ENCODE measurements at regions not wholly inside any gene's neighbourhood (a gene's known extent, or its start where the extent isn't known, plus 50 kb on each side); places are given as distances from the start of the nearest gene placed in this dataset.

- no peak for TF ChIP-seq PATZ1 (CRISPR knock-in tag; IDR thresholded peaks at IDR 0.05; ENCODE audit: borderline replicate concordance)
- TF ChIP-seq CREB5 (CRISPR knock-in tag; IDR thresholded peaks at IDR 0.05; ENCODE audit: low read depth), result no peak
- no peak for TF ChIP-seq ARNTL (CRISPR knock-in tag; IDR thresholded peaks at IDR 0.05; ENCODE audit: borderline replicate concordance, low read depth)
- no peak for TF ChIP-seq GLIS3 (CRISPR knock-in tag; IDR thresholded peaks at IDR 0.05)
- no peak for TF ChIP-seq BACH2 (CRISPR knock-in tag; IDR thresholded peaks at IDR 0.05; ENCODE audit: borderline replicate concordance)
- no peak for TF ChIP-seq ZFP3 (CRISPR knock-in tag; IDR thresholded peaks at IDR 0.05)
- no peak for TF ChIP-seq ZNF565 (CRISPR knock-in tag; conservative IDR thresholded peaks at IDR 0.05; ENCODE audit: low read depth)
These were observed 475.8 kb upstream of the PCDH20 start for GRCh38 chr13:61891401-61891800.
